Activated naive CD4-positive, alpha-beta T cell treated with anti-CD3 and anti-CD28 coated beads, Interleukin-2, amount 50 U/mL, for 72 hours (primary cell): ENCODE measurements at regions not wholly inside any gene's neighbourhood (a gene's known extent, or its start where the extent isn't known, plus 50 kb on each side); places are given as distances from the start of the nearest gene placed in this dataset.

Experiments
- ATAC-seq, 2 donors: fragments of 150-1000 bp; cut with Tn5 transposase; 2 replicates each; pipeline ENCODE4 v1.10.0; 2021; ENCODE audit warnings: mild to moderate bottlenecking in 2 of 2, moderate library complexity in 2 of 2
- DNase-seq, 2 donors: peaks; one replicate each; pipeline ENCODE4 v3.0.0; 2021 to 2022; ENCODE audit warnings: low spot score in 2 of 2
- H3K27ac Mint-ChIP-seq, 2 donors: one replicate each; pipeline ENCODE4 v1.8.0; 2022; ENCODE audit warnings: mild to moderate bottlenecking in 2 of 2, mixed read lengths in 2 of 2
- H3K36me3 Mint-ChIP-seq, 2 donors: one replicate each; pipeline ENCODE4 v1.8.0; 2022; ENCODE audit warnings: mixed read lengths in 2 of 2
- H3K9me3 Mint-ChIP-seq, 2 donors: one replicate each; pipeline ENCODE4 v1.8.0; 2022; ENCODE audit warnings: mixed read lengths in 2 of 2

- Mint-ChIP-seq H3K36me3 (peaks cover 0 to 10% of the 10 kb centered on the region in 2 donors), H3K27ac (no peak overlapping the region), H3K9me3 (peaks cover 0 to 11% of the 10 kb centered on the region in 2 donors)
- ATAC-seq (no peak), DNase-seq (no peak)
These were observed 123.6 kb upstream of the PTCH1 start for GRCh38 chr9:95640336-95640735.

- Mint-ChIP-seq H3K36me3 (peaks cover 0 to 10% of the 10 kb centered on the region in 2 donors), H3K27ac (no peak overlapping the region), H3K9me3 (peaks cover 0 to 11% of the 10 kb centered on the region in 2 donors)
- ATAC-seq (no peak), DNase-seq (no peak)
These were observed 119.4 kb upstream of the PTCH1 start for GRCh38 chr9:95635986-95636671.

DNA sequence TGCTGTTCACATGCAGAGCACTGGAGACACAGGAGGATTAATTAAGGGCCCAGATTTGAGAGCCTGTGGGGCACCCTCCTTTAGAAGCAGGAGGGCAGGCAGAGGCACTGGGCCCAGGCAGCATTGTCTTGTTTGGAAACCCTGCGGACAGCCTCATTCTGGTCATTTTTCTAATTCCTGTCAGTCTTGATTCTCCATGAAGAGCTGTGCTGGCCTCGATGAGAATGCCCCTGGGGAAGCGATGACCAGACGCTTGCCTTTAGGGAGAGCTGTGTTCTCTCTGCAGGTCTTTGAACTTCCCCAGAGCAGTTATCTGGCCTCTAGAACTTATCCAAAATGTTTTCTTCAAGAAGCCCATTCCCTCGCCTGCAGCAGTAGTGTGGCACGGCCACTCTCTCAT, 117.8 kb upstream of the PTCH1 start:
- peaks cover 0 to 4% of the 10 kb centered on the region in 2 donors for H3K9me3 Mint-ChIP-seq

DNA sequence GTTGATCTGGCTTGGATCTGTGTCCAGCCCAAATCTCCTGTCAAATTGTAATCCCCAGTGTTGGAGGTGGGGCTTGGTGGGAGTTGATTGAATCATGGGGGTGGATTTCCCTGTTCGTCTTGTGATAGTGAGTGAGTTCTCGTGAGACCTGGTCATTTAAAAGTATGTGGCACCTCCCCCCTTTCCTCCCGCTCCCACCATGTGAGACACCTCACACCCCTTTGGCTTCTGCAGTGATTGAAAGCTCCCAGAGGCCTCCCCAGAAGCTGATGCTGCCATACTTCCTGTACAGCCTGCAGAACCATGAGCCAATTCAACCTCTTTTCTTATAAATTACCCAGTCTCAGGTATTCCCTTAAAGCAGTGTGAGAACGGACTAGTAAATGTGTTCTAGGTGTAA, 117.3 kb upstream of the PTCH1 start:
- Mint-ChIP-seq H3K9me3 (peaks cover 0 to 4% of the 10 kb centered on the region in 2 donors), H3K27ac (no peak overlapping the region), H3K36me3 (no peaks in the 10 kb centered on the region)
- no peak for ATAC-seq
- no peak for DNase-seq

More for the DNA sequence above, 117.8 kb upstream of the PTCH1 start:
- Mint-ChIP-seq H3K27ac (no peak overlapping the region), H3K36me3 (no peaks in the 10 kb centered on the region)
- ATAC-seq (no peak), DNase-seq (no peak)

DNA sequence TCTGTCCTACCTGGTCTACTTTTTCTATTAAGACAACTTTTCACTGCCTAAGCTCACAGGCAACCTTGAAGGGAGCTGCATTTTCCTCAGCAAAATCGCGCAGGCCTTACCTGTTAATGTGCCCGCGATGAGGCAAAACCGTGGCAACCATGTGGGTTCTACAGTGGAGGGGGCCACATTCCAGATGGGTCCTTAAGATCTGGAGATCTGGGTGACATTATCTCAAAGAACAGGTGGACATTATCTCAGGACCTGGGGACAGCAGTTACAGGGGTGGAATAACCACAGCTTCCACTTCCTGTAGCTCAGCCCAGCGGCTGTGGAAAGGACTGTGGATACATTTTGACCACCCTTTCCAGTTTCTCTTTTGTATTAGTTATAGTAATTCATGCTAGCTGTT, 112.8 kb upstream of the PTCH1 start:
- Mint-ChIP-seq H3K27ac (no peak overlapping the region), H3K36me3 (peaks cover 14 to 41% of the 10 kb centered on the region in 2 donors), H3K9me3 (peaks cover 3 to 24% of the 10 kb centered on the region in 2 donors)
- DNase-seq: no peak
- ATAC-seq: no peak

DNA sequence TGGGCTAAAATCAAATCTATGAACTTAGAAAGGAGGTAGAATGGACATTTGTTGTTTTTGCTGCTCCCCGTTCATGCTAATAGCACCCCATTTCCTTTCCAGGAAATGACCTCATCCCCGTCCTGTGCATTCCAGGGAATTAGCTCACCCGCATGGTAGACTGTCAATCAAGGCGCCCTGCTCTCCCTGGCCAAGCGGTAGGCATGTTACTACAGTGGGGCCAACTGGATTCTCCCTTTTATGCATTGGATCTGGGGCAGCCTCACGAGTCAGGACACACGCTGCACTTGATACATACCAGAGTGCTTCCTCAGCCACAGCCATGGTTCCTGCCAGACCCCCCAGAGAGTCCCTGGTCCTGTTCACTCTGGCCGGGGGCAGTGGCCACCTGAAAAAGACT, 111.0 kb upstream of the PTCH1 start:
- H3K27ac Mint-ChIP-seq: no peak overlapping the region

DNA sequence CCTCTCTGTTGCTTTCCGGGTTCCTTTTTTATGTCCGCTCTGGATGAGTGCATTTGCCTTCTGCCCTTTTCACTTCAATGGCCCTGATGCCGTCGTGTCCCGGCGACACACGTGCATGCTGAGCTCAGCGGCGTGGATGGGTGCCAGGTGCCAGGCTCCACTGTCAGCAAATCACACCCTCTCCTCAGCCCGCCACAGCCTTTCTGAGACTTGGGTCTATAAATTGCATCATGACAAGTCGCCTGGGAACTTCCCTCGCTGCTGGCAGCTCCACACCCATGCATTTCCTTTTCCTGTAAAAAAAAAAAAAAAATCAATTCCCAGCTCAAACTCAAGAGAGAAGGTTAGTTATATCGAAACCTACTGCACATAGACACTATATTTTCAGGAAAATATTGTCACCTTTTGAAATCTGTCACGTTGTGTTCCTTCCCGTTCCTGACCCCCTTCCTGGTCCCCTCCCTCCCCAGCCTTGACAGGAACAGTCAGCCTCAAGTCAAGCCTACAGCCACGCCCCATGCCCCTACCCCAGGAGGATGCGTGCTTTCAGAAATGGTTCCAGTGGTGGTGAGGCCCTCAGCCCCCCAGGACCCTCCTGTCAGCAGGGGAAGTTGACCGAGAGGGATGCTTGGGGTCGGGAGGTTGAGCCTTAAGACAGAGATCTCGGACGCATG, 110.3 kb upstream of the PTCH1 start:
- no peak overlapping the region for H3K27ac Mint-ChIP-seq
- ATAC-seq (peak; percentile 95 to 97), DNase-seq (peak; percentile 45 to 71)
- H3K9me3 Mint-ChIP-seq: peaks cover 3 to 34% of the 10 kb centered on the region in 2 donors
- peaks cover 14 to 54% of the 10 kb centered on the region in 2 donors for H3K36me3 Mint-ChIP-seq

More for the DNA sequence above, 111.0 kb upstream of the PTCH1 start:
- H3K36me3 Mint-ChIP-seq: peaks cover 14 to 52% of the 10 kb centered on the region in 2 donors
- peaks cover 3 to 33% of the 10 kb centered on the region in 2 donors for H3K9me3 Mint-ChIP-seq
- DNase-seq: no peak
- no peak for ATAC-seq

GRCh38 chr9:95626341-95626740, 109.6 kb upstream of the PTCH1 start:
- Mint-ChIP-seq H3K27ac (no peak overlapping the region), H3K36me3 (peaks cover 14 to 54% of the 10 kb centered on the region in 2 donors), H3K9me3 (peaks cover 3 to 34% of the 10 kb centered on the region in 2 donors)
- ATAC-seq (no peak), DNase-seq (no peak)

DNA sequence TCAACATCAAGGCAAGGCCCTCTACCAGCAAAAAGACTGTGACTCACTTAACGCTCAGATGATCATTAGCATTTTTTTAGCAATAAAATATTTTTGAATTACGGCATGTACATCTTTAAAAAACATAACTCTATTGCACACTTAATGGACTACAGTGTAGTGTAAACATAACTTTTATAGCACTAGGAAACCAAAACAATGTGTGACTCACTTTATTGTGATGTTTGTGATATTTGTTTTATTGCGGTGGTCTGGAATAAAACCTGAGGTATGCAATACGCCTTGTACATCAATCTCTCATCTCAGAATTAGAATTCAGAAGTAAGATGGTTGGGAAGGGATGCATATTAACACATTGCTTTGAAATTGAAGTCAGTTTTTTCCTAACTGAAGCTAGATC, 106.9 kb upstream of the PTCH1 start:
- Mint-ChIP-seq H3K27ac (no peak overlapping the region), H3K9me3 (peaks cover 3 to 29% of the 10 kb centered on the region in 2 donors), H3K36me3 (peaks cover 14 to 53% of the 10 kb centered on the region in 2 donors)
- ATAC-seq: no peak
- DNase-seq: no peak

DNA sequence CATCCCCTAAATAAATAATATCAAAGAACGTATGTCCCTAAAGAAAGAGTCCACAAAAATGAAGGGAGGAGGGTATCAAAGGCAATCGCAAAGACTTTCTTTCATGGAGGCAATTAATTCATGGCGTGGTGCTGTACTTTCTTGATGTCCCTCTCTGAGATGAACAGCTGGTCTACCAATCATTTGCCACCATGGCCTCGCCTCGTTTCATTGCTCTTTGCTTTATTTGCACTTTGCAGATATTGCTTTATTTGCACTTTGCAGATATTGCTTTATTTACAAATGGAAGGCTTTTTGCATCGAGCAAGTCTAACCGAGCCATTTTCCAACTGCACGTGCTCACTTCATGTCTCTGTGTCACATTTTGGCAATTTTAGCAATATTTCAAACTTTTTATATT, 104.0 kb upstream of the PTCH1 start:
- H3K27ac Mint-ChIP-seq: no peak overlapping the region
- peaks cover 0 to 15% of the 10 kb centered on the region in 2 donors for H3K9me3 Mint-ChIP-seq
- DNase-seq: no peak
- H3K36me3 Mint-ChIP-seq: peaks cover 3 to 23% of the 10 kb centered on the region in 2 donors
- no peak for ATAC-seq

DNA sequence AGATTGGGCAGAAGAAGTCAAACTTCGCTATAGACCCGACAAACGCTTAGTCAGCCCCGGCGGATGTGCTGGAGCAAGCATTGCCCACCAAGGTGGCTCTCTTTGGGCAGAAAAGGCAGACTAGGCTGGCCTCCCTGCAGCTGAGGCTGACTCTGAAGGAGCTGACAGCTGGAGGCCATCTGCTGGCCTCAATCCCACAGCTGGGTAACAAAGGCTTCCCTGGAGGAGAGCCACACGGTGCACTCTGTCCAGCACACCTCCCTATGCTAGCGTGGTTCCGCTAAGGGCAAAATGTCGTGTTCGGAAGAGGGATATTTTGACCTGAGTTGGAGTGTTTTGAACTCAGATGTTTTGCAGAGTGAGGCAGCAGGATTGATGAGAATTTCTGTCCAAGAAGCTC, 103.5 kb upstream of the PTCH1 start:
- Mint-ChIP-seq H3K27ac (no peak overlapping the region), H3K9me3 (peaks cover 0 to 15% of the 10 kb centered on the region in 2 donors), H3K36me3 (peaks cover 0 to 20% of the 10 kb centered on the region in 2 donors)
- no peak for DNase-seq
- no peak for ATAC-seq

DNA sequence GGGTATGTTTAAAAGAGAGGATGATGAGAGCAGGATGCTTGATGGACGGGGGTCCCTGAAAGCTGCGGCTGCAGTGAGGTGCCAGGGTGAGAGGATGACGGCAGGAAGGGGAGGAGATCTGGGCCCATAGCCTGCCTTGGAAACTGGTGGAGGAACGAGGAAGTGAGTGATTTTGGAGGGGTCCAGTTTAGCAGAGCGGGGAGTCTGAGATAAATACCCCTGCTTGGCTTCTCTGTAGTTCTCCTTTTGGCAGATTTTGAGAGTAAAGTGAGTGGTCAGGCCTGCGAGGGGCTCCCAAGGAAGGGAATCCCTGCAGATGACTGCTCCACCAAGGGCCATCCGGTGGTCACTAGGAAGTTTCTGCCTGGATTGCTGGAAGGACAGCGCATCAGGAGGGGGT, 98.5 kb upstream of the PTCH1 start:
- no peak overlapping the region for H3K27ac Mint-ChIP-seq
- H3K9me3 Mint-ChIP-seq: peaks cover 0 to 5% of the 10 kb centered on the region in 2 donors
- DNase-seq (no peak), ATAC-seq (no peak)
- no peaks in the 10 kb centered on the region for H3K36me3 Mint-ChIP-seq

GRCh38 chr9:95613670-95614069, 96.9 kb upstream of the PTCH1 start:
- Mint-ChIP-seq H3K36me3 (no peaks in the 10 kb centered on the region), H3K27ac (no peak overlapping the region), H3K9me3 (peaks cover 0 to 5% of the 10 kb centered on the region in 2 donors)
- ATAC-seq: no peak
- DNase-seq: no peak

DNA sequence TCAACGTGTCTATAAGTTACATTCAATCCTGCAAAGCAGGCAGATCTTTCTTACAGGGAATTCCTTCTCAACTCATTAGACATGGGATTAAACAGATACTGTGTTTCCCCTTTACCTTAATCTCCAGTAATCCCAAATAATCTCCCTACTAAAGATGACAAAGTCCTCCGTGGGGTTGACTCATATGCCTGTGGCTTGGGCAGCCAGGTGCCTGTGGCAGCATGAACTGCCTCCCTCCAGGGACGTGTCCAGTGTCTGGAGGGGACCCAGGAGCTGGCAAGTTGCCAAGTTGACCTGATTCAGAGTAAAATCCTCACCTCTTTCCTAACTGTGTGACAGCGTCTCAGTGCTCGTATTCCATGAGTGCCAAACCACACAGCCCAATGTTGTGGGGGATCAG, 94.6 kb upstream of the PTCH1 start:
- Mint-ChIP-seq H3K27ac (no peak overlapping the region), H3K9me3 (peaks cover 0 to 5% of the 10 kb centered on the region in 2 donors), H3K36me3 (no peaks in the 10 kb centered on the region)
- DNase-seq: no peak
- no peak for ATAC-seq

DNA sequence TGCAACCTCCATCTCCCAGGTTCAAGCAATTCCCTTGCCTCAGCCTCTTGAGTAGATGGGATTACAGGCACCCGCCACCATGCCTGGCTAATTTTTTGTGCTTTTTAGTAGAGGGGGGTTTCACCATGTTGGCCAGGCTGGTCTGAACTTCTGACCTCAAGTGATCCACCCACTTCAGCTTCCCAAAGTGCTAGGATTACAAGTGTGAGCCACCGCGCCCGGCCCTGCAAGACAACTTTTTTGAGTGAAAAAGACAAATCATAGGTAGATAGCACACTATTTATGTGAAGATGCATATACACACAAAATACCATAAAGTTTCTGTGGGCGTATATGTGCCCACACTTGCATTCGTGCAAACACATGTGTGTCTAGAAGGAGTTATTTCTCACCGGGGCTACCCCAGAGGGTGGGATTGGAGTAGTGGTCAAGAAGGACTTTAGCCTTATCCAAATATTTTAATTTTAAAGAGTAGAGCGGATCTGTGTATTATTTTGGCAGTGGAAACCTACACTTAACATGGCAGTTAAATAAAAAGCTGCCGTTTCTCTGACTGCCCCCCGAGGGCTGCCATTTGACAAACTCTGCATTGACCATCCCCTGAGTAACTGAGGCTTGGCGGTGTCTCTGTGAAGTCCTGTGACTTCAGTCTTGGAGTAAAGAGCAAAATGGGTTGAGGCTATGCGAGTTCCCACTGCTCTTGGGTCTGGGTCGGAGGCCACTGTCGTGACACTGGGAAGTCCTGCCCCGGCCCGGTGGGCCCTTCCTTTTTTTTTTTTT, 93.4 kb upstream of the PTCH1 start:
- Mint-ChIP-seq H3K9me3 (peaks cover 0 to 3% of the 10 kb centered on the region in 2 donors), H3K27ac (no peak overlapping the region), H3K36me3 (no peaks in the 10 kb centered on the region)
- DNase-seq (no peak), ATAC-seq (no peak)

- no peaks in the 10 kb centered on the region for H3K36me3 Mint-ChIP-seq
- ATAC-seq (no peak), DNase-seq (no peak)
- H3K9me3 Mint-ChIP-seq: no peaks in the 10 kb centered on the region
- no peak overlapping the region for H3K27ac Mint-ChIP-seq
These were observed 92.7 kb upstream of the PTCH1 start for GRCh38 chr9:95609426-95609825.

DNA sequence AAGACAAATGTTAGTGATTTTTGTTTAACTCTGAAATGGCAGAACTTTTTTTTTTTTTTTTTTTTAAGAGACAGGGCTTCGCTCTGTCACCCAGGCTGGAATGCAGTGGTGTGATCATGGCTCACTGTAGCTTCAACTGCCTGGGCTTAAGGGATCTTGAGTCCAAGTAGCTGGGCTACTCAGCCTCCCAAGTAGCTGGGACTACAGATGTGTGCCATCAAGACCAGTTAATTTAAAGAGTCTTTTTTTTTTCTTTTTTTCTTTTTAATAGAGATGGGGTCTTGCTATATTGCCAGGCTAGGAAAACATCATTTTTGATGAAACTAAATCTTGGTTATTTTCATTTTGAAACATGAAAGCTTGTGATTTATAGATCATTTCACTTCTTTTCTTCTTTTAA, 91.6 kb upstream of the PTCH1 start:
- no peak for ATAC-seq
- H3K36me3 Mint-ChIP-seq: no peaks in the 10 kb centered on the region
- no peak overlapping the region for H3K27ac Mint-ChIP-seq
- H3K9me3 Mint-ChIP-seq: no peaks in the 10 kb centered on the region
- DNase-seq: no peak
